ENCODE measurements at regions not wholly inside any gene's neighbourhood (a gene's known extent, or its start where the extent isn't known, plus 50 kb on each side); places are given as distances from the start of the nearest gene placed in this dataset.
"Not testable (repeated sequence)": the region's sequence is repeated elsewhere in the genome, so short reads cannot be mapped to it uniquely, and the experiment has no call there.

DNA sequence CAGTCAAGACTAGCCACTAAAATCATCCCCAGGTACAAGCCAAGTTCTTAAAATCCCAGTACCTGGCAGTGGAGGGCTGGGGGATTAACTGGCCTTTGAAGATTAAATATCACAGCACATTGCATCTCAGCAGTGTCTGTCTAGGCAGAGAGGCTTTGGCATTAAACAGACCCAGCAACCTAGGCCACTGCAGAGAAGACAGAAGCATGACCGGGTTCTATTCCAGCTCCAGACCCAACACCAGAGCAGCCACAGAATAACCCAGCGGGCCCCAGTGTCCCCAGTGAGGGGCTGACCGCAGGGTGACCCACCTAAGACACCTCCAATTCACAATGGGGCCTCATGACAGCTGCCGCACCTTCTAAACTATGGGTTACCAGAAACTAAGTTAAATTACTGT is 88.2 kb downstream of the SHANK2 start:
- TF ChIP-seq, protein P1, sequence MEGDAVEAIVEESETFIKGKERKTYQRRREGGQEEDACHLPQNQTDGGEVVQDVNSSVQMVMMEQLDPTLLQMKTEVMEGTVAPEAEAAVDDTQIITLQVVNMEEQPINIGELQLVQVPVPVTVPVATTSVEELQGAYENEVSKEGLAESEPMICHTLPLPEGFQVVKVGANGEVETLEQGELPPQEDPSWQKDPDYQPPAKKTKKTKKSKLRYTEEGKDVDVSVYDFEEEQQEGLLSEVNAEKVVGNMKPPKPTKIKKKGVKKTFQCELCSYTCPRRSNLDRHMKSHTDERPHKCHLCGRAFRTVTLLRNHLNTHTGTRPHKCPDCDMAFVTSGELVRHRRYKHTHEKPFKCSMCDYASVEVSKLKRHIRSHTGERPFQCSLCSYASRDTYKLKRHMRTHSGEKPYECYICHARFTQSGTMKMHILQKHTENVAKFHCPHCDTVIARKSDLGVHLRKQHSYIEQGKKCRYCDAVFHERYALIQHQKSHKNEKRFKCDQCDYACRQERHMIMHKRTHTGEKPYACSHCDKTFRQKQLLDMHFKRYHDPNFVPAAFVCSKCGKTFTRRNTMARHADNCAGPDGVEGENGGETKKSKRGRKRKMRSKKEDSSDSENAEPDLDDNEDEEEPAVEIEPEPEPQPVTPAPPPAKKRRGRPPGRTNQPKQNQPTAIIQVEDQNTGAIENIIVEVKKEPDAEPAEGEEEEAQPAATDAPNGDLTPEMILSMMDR (IDR thresholded peaks at IDR 0.05; ENCODE audit: low read depth, low read length): no peak
- DNase-seq (ENCODE audit: extremely low read depth, low read depth): no peak

DNA sequence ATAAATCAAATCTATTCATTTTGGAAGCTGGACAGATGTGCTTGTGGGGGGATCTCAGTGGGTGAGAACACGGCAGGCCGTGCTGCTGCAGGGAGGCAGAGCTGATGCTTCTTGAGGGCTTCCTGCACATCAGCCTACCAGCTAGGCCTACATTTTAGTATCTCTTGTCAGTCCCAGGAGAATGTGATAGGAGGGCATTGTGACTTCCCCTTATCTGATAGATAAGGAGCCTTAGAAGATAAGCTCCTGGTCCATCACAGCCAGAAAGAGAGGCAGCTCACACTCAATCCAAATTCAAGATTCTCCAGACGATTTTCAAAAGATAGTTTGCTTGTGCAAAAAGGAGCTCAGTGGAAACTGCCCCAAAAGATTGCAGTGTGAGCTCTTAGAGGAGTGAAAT is 89.0 kb downstream of the SHANK2 start:
- TF ChIP-seq, protein P1 (IDR thresholded peaks at IDR 0.05; ENCODE audit: low read depth, low read length): no peak

DNA sequence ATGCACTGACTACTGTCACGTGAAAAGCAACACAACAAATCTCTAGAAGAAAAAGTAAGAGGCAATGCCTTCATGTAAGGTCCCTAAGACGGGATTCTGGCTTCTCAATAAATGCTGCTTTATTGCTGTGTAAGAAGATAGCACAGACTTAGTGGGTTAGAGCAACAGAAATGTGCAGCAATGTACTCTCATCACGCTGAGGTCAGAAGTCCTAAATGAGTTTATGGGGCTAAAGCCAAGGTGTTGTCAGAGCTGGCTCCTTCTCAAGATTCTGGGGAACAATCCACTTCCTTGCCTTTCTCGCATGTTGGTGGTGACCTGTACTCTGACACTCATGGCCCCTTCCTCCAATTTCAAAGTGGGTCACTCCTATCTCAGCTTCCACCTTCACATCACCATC is 93.4 kb downstream of the SHANK2 start:
- TF ChIP-seq, protein P1 (IDR thresholded peaks at IDR 0.05; ENCODE audit: low read depth, low read length): no peak
- DNase-seq (ENCODE audit: extremely low read depth, low read depth): no peak

More for the DNA sequence above, 89.0 kb downstream of the SHANK2 start:
- DNase-seq (ENCODE audit: extremely low read depth, low read depth): no peak

DNA sequence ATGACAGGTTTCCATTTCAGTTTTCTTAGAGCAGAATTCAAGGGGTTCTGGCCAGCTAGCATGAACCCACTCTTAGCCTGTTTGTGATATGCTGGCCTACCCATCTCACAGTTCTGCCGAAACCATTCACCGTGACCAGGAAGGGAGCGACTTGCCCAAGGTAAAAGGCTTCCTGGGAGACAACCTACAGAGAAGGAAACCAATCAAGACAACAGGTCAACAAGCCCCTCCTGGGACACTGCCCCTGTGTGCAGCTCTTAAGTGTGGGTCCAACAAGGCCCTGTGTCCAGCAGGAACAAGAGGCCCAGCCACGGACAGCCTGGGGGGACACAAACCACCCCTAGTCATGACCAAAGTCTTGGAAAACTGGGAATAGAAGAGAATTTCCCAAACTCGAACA is 94.7 kb downstream of the SHANK2 start:
- DNase-seq (ENCODE audit: extremely low read depth, low read depth): not testable (repeated sequence)

DNA sequence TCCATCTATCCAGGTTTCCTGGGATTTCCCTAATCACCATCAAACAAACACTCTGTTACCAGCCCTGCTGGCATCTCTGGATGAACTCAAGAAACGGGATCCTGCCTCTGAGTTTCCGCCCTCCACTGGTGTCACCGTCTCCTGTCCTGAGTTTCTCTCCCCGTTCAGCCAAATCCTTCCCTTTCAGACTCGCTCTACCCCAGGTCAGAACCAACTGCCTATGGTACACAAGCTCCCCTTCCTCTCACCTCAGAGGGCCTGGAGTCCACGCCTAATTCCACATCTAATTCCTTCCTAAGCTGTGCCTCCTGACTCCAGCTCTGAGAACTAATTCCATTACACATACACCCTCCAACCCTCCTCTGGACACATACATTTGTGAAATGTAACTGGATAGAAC is 96.1 kb downstream of the SHANK2 start:
- TF ChIP-seq, protein P1 (IDR thresholded peaks at IDR 0.05; ENCODE audit: low read depth, low read length): no peak
- no peak for DNase-seq (ENCODE audit: extremely low read depth, low read depth)

DNA sequence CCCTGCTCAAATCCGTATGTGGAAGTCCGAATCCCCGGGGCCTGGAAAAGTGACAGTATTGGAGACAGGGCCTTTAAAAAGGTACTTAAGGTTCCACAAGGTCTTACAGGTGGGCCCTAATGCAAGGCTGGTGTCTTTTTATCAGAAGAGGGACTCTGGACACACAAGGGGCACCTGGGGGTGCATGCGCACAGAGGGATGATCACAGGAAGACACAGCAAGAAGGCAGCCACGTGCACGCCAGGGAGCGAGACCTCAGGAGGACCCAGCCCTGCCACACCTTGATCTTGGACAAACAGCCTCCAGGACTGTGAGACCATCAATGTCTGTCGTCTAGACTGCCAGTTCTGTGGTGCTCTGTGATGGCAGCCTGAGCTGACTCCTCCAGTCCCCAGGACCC is 96.5 kb downstream of the SHANK2 start:
- DNase-seq (ENCODE audit: extremely low read depth, low read depth): no peak
- TF ChIP-seq, protein P1 (IDR thresholded peaks at IDR 0.05; ENCODE audit: low read depth, low read length): no peak

DNA sequence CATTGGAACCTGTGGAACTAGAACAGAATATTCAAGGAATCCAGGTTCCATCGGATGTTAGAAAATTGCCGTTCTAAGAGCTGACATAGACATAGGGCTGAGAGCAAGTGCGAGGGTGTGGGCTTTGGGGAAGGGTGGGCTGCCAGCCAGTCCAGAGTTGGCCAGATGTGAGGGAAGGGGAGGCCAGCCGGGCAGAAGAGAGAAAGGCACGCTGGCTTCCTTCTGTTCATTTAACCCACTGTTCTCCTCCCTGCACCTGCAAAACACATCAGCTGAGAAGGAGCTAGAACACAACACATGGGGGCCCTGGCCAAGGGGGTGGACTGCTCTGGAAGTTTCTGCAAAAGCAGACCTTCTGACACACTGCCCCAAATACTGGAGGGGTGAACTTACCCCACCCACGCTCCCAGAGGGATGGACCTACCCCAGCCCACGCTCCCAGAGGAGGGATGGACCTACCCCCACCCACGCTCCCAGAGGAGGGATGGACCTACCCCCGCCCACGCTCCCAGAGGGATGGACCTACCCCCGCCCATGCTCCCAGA is 98.0 kb downstream of the SHANK2 start:
- DNase-seq (ENCODE audit: extremely low read depth, low read depth): no peak
- TF ChIP-seq, protein P1 (IDR thresholded peaks at IDR 0.05; ENCODE audit: low read depth, low read length): no peak

DNA sequence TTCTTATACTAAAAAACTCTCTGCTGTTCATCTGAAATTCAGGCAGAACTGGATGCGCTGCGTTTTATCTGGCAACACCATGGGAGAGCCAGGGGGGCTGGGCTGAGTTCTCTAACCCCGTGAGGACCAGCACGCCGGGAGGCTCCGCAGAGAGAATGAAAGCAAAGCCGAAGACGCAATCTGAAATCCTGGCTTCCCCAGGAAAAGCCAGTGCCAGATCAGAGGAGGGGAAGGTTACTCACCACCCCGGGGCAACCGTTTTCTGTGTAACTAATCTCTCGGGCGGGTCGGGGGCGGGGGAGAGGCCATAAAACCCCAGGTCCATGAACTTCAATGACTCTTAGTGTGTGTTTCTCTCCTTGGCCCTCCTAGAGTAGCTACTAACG is 99.4 kb downstream of the SHANK2 start:
- DNase-seq (ENCODE audit: extremely low read depth, low read depth): no peak
- TF ChIP-seq, protein P1 (IDR thresholded peaks at IDR 0.05; ENCODE audit: low read depth, low read length): no peak

DNA sequence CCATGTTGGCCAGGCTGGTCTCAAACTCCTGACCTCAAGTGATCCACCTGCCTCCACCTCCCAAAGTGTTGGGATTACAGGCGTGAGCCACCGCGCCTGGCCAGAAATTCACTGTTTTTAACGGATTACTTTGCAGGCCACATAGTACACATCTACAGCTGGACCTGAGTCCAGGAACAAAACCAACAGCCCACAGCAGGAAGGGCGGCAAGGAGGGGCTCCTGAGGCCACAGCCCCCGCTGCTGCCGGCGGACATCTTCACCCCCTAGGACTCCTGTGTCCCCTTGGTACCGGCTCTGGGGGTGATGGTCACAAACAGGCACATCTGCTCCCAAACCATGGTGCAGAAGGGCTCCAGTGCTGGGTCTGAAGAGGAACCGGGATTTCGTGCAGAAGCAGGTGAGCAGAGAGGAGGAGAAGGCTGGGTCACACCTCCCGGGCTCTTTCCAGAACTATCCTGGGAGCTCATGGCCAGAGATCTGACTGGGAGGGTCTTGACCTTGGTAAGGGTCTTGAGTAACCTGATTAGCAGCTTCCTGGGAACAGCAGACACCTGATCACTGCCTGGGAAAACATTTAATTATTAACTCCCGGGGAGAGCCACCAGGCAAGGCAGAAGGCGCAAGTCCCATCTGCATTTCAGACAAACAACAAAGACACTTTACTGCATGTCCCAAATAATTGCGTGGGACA is 99.9 kb downstream of the SHANK2 start:
- DNase-seq (ENCODE audit: extremely low read depth, low read depth): not testable (repeated sequence)

All from AG09319 (cell line).